Endothelial cell of umbilical vein (primary cell): ENCODE measurements at regions not wholly inside any gene's neighbourhood (a gene's known extent, or its start where the extent isn't known, plus 50 kb on each side); places are given as distances from the start of the nearest gene placed in this dataset.

Experiments used
- EZH2 ChIP-seq: IDR thresholded peaks from 2 replicates; pipeline ENCODE4 v1.6.1; 2012; ENCODE audit warnings: borderline replicate concordance, low read depth, mild to moderate bottlenecking, moderate library complexity, low read length, inconsistent platforms; ENCODE audit not compliant: severe bottlenecking
- JUN ChIP-seq: IDR thresholded peaks from 2 replicates; pipeline ENCODE4 v1.6.1; 2011; ENCODE audit warnings: borderline replicate concordance, low read depth; ENCODE audit not compliant: insufficient read length, insufficient read depth
- MYC ChIP-seq: IDR thresholded peaks from one replicate; pipeline ENCODE4 v1.6.1; 2011; ENCODE audit warnings: mild to moderate bottlenecking, low read depth, low read length
- POLR2A ChIP-seq: IDR thresholded peaks from 2 replicates; pipeline ENCODE4 v1.6.1; 2012; ENCODE audit warnings: low read depth, mild to moderate bottlenecking, control low read depth, low read length
- POLR2AphosphoS5 ChIP-seq: IDR thresholded peaks from 2 replicates; pipeline ENCODE4 v1.6.1; 2012; ENCODE audit warnings: low read depth, mild to moderate bottlenecking, control low read depth, low read length, moderate library complexity; ENCODE audit not compliant: insufficient read depth
- TF ChIP-seq, protein P1 (sequence below), 2 donors: IDR thresholded peaks; 1 replicate in 1 of 2; 2 replicates in 1 of 2; pipeline ENCODE4 v1.5.1; 2011; ENCODE audit warnings: low read length in 2 of 2, mild to moderate bottlenecking in 2 of 2, moderate library complexity in 2 of 2, control low read depth in 1 of 2, inconsistent platforms in 1 of 2, low read depth in 1 of 2; ENCODE audit not compliant: insufficient read depth in 1 of 2; ENCODE audit errors: extremely low read depth in 1 of 2
- TF ChIP-seq, protein P2 (sequence below): IDR thresholded peaks from 2 replicates; pipeline ENCODE4 v1.6.1; 2011; ENCODE audit not compliant: insufficient read depth, insufficient read length

DNA sequence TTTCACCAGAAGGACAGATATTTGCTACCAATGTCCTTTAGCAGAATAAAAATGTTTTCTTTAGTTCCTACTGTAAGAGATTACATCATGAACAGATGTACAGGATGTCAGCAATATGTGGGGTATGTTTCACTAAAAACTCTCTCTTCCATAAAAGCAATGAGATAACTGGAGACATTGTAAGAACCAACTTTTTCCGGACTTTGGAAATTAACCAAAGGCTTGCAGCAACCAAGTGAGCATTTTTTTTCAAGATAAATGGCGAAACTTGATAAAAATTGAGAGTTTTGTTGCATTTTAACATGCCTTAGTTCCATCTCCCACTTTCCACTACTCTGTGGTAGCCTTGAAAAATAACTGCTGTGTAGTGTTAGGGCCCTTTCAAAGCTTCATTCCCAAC, 429.8 kb upstream of the CDH2 start:
- TF ChIP-seq, protein P1, sequence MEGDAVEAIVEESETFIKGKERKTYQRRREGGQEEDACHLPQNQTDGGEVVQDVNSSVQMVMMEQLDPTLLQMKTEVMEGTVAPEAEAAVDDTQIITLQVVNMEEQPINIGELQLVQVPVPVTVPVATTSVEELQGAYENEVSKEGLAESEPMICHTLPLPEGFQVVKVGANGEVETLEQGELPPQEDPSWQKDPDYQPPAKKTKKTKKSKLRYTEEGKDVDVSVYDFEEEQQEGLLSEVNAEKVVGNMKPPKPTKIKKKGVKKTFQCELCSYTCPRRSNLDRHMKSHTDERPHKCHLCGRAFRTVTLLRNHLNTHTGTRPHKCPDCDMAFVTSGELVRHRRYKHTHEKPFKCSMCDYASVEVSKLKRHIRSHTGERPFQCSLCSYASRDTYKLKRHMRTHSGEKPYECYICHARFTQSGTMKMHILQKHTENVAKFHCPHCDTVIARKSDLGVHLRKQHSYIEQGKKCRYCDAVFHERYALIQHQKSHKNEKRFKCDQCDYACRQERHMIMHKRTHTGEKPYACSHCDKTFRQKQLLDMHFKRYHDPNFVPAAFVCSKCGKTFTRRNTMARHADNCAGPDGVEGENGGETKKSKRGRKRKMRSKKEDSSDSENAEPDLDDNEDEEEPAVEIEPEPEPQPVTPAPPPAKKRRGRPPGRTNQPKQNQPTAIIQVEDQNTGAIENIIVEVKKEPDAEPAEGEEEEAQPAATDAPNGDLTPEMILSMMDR (IDR thresholded peaks at IDR 0.05; ENCODE audit: extremely low read depth in 1 of 2, insufficient read depth in 1 of 2, low read depth in 1 of 2, low read length in 2 of 2): no peak
- TF ChIP-seq, protein P2, sequence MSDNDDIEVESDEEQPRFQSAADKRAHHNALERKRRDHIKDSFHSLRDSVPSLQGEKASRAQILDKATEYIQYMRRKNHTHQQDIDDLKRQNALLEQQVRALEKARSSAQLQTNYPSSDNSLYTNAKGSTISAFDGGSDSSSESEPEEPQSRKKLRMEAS: no peak
- TF ChIP-seq POLR2A: no peak
- TF ChIP-seq JUN: no peak
- no peak for TF ChIP-seq POLR2AphosphoS5
- no peak for TF ChIP-seq MYC
- TF ChIP-seq EZH2: no peak
